CD4-positive, alpha-beta T cell (primary cell): ENCODE measurements at regions not wholly inside any gene's neighbourhood (a gene's known extent, or its start where the extent isn't known, plus 50 kb on each side); places are given as distances from the start of the nearest gene placed in this dataset.

Experiments
- ATAC-seq: fragments of 200-7000 bp; cut with Tn5 transposase; one replicate; pipeline ENCODE4 v1.10.0; 2022; ENCODE audit warnings: mild to moderate bottlenecking; ENCODE audit not compliant: poor library complexity
- CTCF ChIA-PET: fragments of 350-600 bp; sonication (Branson Sonifier 250); formaldehyde crosslinking; loops from one replicate; lab custom pipeline; 2021; ENCODE audit warnings: antibody characterized with exemption, inconsistent platforms; lab: Charles Lee
- POLR2A ChIA-PET: fragments of 350-600 bp; sonication (Branson Sonifier 250); formaldehyde crosslinking; loops from one replicate; lab custom pipeline; 2021; ENCODE audit warnings: antibody characterized with exemption, inconsistent platforms; lab: Charles Lee
- DNase-seq, 14 experiments: peaks; one replicate each; pipeline ENCODE4 v3.0.0-alpha.2; 2013 to 2020; ENCODE audit warnings: mixed read lengths in 2 of 14
- H3K27ac ChIP-seq, 2 donors: one replicate each; pipeline versions ENCODE4 v1.5.1 to v1.7.0; 2013; ENCODE audit warnings: low read length in 2 of 2, low read depth in 1 of 2, mild to moderate bottlenecking in 1 of 2
- H3K27me3 ChIP-seq, 2 experiments: 1 replicate in 1 of 2; 2 replicates in 1 of 2; pipeline versions ENCODE4 v1.6.1 to v1.7.0; 2013; ENCODE audit warnings: low read length in 2 of 2, control low read depth in 1 of 2, mild to moderate bottlenecking in 1 of 2, moderate library complexity in 1 of 2; ENCODE audit not compliant: insufficient read depth in 2 of 2, control insufficient read depth in 1 of 2
- H3K36me3 ChIP-seq: one replicate; pipeline ENCODE4 v1.6.1; 2013; ENCODE audit warnings: low read length, control low read depth; ENCODE audit not compliant: insufficient read depth
- H3K4me1 ChIP-seq: one replicate; pipeline ENCODE4 v1.6.1; 2013; ENCODE audit warnings: low read length, control low read depth; ENCODE audit not compliant: insufficient read depth
- H3K4me3 ChIP-seq: one replicate; pipeline ENCODE4 v1.5.1; 2013; ENCODE audit warnings: mild to moderate bottlenecking, low read length, moderate library complexity
- H3K9me3 ChIP-seq, 2 experiments: 1 replicate in 1 of 2; 2 replicates in 1 of 2; pipeline versions ENCODE4 v1.6.1 to v1.7.0; 2013; ENCODE audit warnings: low read length in 2 of 2, mild to moderate bottlenecking in 2 of 2, control low read depth in 1 of 2, moderate library complexity in 1 of 2; ENCODE audit not compliant: control insufficient read depth in 1 of 2, insufficient read depth in 1 of 2
- H3K27ac Mint-ChIP-seq: one replicate; pipeline ENCODE4 v1.8.0; 2020; ENCODE audit warnings: mixed read lengths
- H3K27me3 Mint-ChIP-seq: one replicate; pipeline ENCODE4 v1.8.0; 2021; ENCODE audit warnings: mixed read lengths
- H3K36me3 Mint-ChIP-seq: one replicate; pipeline ENCODE4 v1.8.0; 2021; ENCODE audit warnings: low read depth, mixed read lengths
- H3K4me1 Mint-ChIP-seq: one replicate; pipeline ENCODE4 v1.8.0; 2021; ENCODE audit warnings: low read depth, mixed read lengths
- H3K4me3 Mint-ChIP-seq: one replicate; pipeline ENCODE4 v1.8.0; 2020; ENCODE audit warnings: mild to moderate bottlenecking, mixed read lengths
- H3K9me3 Mint-ChIP-seq: one replicate; pipeline ENCODE4 v1.8.0; 2020; ENCODE audit warnings: mixed read lengths
- intact Hi-C, 2 experiments: fragments of 100-400 bp; cut with DNase I in 1 of 2; cut with micrococcal nuclease in 1 of 2; formaldehyde crosslinking; loops; one replicate each; pipeline versions ENCODE4 v1.15.1 to v1.9.0; 2023 to 2025; cut with DNase I, micrococcal nuclease
- TF ChIP-seq, protein P1 (sequence below): fragments of 200-600 bp; IDR thresholded peaks from one replicate; pipeline ENCODE4 v1.8.0; 2022; ENCODE audit warnings: antibody characterized with exemption, mild to moderate bottlenecking

DNA sequence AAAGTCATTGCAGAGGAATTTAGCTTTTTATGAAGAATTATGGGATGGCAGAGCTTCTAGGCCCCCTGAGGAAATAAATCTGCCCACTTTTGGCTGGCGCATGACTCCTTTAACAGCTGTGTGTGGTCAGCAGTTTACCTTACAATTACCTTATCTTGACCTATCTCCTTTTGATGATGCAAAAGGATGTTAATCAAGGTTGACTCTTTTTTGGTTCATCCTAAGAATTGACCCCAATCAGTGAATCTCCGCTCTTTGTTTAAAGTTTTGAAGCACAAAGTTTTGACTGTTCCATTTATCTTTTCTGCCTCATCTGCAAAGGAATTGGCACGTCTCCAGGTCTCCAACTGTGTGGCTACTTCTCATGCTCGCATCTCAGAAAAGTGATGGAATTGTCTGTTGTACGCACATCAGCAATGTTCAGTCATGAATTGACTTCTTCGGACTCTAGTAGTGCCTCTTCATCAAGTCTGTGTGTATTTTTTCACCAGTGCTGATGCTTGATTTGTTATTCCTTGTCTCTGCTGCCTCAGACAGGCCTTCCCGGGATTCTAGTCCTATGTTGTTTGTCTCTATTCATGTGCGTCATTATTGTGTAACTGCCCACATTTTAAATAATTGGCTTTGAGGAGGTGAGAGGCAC lies 196.2 kb upstream of the CFAP20DC start:
- ChIA-PET CTCF (no interaction called here), POLR2A (no interaction called here)
- Mint-ChIP-seq H3K4me3 (no peak overlapping the region), H3K27ac (no peak overlapping the region), H3K36me3 (no peaks in the 10 kb centered on the region), H3K9me3 (no peaks in the 10 kb centered on the region), H3K27me3 (no peaks in the 10 kb centered on the region), H3K4me1 (no peaks in the 10 kb centered on the region)
- no peaks in the 10 kb centered on the region for H3K27me3 ChIP-seq
- ATAC-seq = no peak
- TF ChIP-seq, protein P1, sequence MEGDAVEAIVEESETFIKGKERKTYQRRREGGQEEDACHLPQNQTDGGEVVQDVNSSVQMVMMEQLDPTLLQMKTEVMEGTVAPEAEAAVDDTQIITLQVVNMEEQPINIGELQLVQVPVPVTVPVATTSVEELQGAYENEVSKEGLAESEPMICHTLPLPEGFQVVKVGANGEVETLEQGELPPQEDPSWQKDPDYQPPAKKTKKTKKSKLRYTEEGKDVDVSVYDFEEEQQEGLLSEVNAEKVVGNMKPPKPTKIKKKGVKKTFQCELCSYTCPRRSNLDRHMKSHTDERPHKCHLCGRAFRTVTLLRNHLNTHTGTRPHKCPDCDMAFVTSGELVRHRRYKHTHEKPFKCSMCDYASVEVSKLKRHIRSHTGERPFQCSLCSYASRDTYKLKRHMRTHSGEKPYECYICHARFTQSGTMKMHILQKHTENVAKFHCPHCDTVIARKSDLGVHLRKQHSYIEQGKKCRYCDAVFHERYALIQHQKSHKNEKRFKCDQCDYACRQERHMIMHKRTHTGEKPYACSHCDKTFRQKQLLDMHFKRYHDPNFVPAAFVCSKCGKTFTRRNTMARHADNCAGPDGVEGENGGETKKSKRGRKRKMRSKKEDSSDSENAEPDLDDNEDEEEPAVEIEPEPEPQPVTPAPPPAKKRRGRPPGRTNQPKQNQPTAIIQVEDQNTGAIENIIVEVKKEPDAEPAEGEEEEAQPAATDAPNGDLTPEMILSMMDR = no peak
- intact Hi-C loops = no loop called here
- no peaks in the 10 kb centered on the region for H3K36me3 ChIP-seq
- H3K4me3 ChIP-seq = no peak overlapping the region
- DNase-seq = no peak
- no peaks in the 10 kb centered on the region for H3K9me3 ChIP-seq
- no peaks in the 10 kb centered on the region for H3K4me1 ChIP-seq
- H3K27ac ChIP-seq = no peak overlapping the region

GRCh38 chr3:59245300-59245858 lies 195.6 kb upstream of the CFAP20DC start:
- Mint-ChIP-seq H3K4me3 (no peak overlapping the region), H3K4me1 (no peaks in the 10 kb centered on the region), H3K27me3 (no peaks in the 10 kb centered on the region), H3K9me3 (no peaks in the 10 kb centered on the region), H3K36me3 (no peaks in the 10 kb centered on the region), H3K27ac (no peak overlapping the region)
- Histone ChIP-seq H3K36me3 (no peaks in the 10 kb centered on the region), H3K9me3 (no peaks in the 10 kb centered on the region), H3K4me1 (no peaks in the 10 kb centered on the region), H3K4me3 (no peak overlapping the region), H3K27ac (no peak overlapping the region), H3K27me3 (no peaks in the 10 kb centered on the region)
- CTCF ChIA-PET = no interaction called here
- intact Hi-C loops = no loop called here
- ATAC-seq (no peak), DNase-seq (no peak)
- POLR2A ChIA-PET = no interaction called here
- TF ChIP-seq, protein P1 = no peak

DNA sequence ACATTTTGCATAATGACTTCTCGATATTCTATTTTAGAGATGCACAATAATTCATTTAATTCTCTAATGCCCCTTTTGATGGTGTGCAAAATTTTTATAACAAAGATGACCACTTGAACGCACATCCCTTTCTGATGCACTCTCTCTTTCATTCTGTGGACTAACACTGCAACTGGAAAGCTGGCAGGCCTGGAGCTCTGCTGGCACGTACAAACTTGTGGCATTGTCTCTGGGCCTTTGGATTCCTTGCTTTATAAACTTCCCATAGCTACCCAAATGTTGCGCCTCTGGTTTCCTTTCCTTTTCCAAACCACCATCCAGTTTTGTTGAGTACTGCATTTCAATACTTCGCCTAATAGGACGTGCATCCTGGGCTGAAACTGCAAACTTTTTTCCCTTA lies 194.5 kb upstream of the CFAP20DC start:
- intact Hi-C loops = no loop called here
- ATAC-seq = no peak
- Histone ChIP-seq H3K27ac (no peak overlapping the region), H3K36me3 (no peaks in the 10 kb centered on the region), H3K27me3 (no peaks in the 10 kb centered on the region), H3K4me1 (no peaks in the 10 kb centered on the region), H3K9me3 (no peaks in the 10 kb centered on the region), H3K4me3 (no peak overlapping the region)
- Mint-ChIP-seq H3K36me3 (no peaks in the 10 kb centered on the region), H3K27ac (no peak overlapping the region), H3K4me3 (no peak overlapping the region), H3K9me3 (no peaks in the 10 kb centered on the region), H3K27me3 (no peaks in the 10 kb centered on the region), H3K4me1 (no peaks in the 10 kb centered on the region)
- TF ChIP-seq, protein P1 = no peak
- ChIA-PET POLR2A (no interaction called here), CTCF (no interaction called here)
- DNase-seq = no peak
